Keratinocyte (primary cell): ENCODE measurements at regions not wholly inside any gene's neighbourhood (a gene's known extent, or its start where the extent isn't known, plus 50 kb on each side); places are given as distances from the start of the nearest gene placed in this dataset.

Experiments
- EZH2 ChIP-seq: IDR thresholded peaks from one replicate; pipeline ENCODE4 v1.6.1; 2012; ENCODE audit warnings: inconsistent platforms, mild to moderate bottlenecking, low read length, moderate library complexity
- TF ChIP-seq, protein P1 (sequence below), 3 experiments: IDR thresholded peaks in 1 of 3; conservative IDR thresholded peaks in 1 of 3; optimal IDR thresholded peaks in 1 of 3; 2 replicates in 2 of 3; 3 replicates in 1 of 3; pipeline versions ENCODE3 to v1.5.1; 2011; ENCODE audit warnings: low read length in 3 of 3, mild to moderate bottlenecking in 3 of 3, moderate library complexity in 2 of 3, control low read depth in 1 of 3, inconsistent platforms in 1 of 3; ENCODE audit not compliant: insufficient read depth in 2 of 3; ENCODE audit errors: extremely low read depth in 1 of 3

DNA sequence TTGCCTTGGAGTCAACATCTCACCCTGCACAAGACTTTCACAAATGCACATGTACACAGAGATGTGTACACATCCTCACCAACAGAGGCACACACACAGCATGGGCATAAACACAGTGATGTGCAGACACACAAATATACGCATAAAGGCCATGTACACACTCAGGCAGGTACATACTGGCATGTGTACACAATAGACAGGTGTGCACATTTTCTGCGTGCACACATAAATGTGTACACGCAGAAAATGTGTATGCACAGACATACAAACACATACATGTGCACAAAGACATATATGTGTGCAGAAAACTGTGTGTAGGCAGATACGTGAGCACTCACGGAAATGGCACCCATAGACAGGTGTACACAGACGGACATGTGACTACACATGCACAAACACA is 85.3 kb upstream of the ZBTB40 start:
- TF ChIP-seq, protein P1, sequence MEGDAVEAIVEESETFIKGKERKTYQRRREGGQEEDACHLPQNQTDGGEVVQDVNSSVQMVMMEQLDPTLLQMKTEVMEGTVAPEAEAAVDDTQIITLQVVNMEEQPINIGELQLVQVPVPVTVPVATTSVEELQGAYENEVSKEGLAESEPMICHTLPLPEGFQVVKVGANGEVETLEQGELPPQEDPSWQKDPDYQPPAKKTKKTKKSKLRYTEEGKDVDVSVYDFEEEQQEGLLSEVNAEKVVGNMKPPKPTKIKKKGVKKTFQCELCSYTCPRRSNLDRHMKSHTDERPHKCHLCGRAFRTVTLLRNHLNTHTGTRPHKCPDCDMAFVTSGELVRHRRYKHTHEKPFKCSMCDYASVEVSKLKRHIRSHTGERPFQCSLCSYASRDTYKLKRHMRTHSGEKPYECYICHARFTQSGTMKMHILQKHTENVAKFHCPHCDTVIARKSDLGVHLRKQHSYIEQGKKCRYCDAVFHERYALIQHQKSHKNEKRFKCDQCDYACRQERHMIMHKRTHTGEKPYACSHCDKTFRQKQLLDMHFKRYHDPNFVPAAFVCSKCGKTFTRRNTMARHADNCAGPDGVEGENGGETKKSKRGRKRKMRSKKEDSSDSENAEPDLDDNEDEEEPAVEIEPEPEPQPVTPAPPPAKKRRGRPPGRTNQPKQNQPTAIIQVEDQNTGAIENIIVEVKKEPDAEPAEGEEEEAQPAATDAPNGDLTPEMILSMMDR (optimal IDR thresholded peaks at IDR 0.05 in 1 of 3, IDR thresholded peaks at IDR 0.05 in 1 of 3, conservative IDR thresholded peaks at IDR 0.05 in 1 of 3; ENCODE audit: extremely low read depth in 1 of 3, insufficient read depth in 2 of 3, low read length in 3 of 3) = no peak
- no peak for TF ChIP-seq EZH2
